ENCODE measurements at regions not wholly inside any gene's neighbourhood (a gene's known extent, or its start where the extent isn't known, plus 50 kb on each side); places are given as distances from the start of the nearest gene placed in this dataset.
A peak's percentile ranks its signal among the peaks of the same experiment; 100 is the strongest.

DNA sequence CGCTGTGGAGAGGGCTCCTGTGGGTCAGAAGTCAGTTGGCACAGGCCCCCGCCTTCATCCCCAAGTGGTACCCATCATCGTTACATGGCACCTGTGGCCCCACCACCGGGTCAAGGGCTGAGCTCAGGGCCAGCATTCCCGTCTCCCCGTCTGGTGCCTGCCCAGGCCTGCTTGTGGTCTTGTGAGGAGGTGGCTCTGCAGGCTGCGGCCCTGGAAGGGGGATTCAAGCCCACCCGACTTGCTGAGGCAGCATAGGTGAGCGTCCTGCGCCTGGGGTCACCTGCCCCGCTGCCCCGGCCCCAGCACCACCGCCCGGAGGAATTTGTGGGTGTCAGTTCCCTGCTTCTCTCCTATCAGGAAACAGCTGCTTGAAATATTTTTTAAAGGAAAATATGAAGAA, 53.0 kb upstream of the EN2 start:
- Mint-ChIP-seq H3K27me3 (ENCODE audit: unreplicated experiment) (peaks cover 89% of the 10 kb centered on the region), H3K27ac (ENCODE audit: unreplicated experiment) (no peak overlapping the region), H3K4me3 (ENCODE audit: low read depth, unreplicated experiment) (no peak overlapping the region), H3K4me1 (ENCODE audit: low read depth, unreplicated experiment) (peaks cover 8% of the 10 kb centered on the region), H3K36me3 (ENCODE audit: insufficient read depth, unreplicated experiment) (no peaks in the 10 kb centered on the region), H3K9me3 (ENCODE audit: low read depth, unreplicated experiment) (no peaks in the 10 kb centered on the region)
- DNase-seq: no peak
- BruUV-seq (replicated peaks): no TSS peak
- intact Hi-C loops (cut with micrococcal nuclease; ENCODE audit: unreplicated experiment): no loop called here
- TF ChIP-seq, protein P1, sequence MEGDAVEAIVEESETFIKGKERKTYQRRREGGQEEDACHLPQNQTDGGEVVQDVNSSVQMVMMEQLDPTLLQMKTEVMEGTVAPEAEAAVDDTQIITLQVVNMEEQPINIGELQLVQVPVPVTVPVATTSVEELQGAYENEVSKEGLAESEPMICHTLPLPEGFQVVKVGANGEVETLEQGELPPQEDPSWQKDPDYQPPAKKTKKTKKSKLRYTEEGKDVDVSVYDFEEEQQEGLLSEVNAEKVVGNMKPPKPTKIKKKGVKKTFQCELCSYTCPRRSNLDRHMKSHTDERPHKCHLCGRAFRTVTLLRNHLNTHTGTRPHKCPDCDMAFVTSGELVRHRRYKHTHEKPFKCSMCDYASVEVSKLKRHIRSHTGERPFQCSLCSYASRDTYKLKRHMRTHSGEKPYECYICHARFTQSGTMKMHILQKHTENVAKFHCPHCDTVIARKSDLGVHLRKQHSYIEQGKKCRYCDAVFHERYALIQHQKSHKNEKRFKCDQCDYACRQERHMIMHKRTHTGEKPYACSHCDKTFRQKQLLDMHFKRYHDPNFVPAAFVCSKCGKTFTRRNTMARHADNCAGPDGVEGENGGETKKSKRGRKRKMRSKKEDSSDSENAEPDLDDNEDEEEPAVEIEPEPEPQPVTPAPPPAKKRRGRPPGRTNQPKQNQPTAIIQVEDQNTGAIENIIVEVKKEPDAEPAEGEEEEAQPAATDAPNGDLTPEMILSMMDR (IDR thresholded peaks at IDR 0.05; ENCODE audit: unreplicated experiment): no peak
- CTCF ChIA-PET: no interaction called here

DNA sequence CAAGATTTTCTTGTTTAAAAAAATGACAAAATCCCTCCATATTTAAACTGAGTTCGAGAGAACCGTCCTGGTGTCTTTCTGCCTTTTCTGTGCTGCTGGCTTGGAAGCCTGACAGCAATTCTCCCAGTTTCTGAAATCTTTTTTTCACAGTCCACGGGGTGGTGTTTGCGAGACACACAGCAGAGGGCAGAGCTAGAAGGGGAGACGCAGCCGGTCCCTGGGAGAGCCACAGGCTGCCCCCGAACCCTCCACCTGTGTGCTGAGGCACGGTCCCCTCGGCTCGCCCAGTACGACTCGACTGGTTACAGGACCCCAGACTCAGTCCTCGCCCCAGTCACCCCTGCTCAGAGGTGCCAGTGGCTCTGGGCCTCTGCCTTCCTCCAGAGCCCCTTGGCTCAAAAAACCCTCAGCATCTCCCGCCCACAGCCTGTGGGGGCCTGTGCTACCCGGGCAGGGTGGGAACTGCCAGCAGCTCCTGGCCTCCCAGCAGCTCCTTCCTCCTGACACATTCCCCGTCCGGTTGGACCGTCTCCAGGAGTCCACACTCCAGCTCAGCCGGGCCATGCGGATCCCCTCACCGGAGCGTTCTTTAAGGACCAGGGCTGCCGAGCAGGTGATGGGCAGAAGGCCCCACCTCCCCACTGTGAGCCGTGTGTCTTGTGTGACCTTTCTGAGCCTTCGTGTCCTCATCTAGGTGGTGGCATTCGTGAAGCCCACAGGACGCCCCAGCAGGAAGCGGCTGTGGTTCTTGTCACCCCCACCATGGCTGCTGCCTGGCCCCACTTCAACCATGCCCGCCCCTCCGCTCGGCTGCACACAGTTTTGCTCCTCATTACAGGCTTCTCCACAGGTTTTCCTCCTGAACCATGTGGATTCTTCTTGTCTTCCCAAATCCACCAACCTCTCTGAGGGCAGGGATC, 52.3 kb upstream of the EN2 start:
- no TSS peak for BruUV-seq (replicated peaks)
- TF ChIP-seq, protein P1 (IDR thresholded peaks at IDR 0.05; ENCODE audit: unreplicated experiment): no peak
- Mint-ChIP-seq H3K4me1 (ENCODE audit: low read depth, unreplicated experiment) (peaks cover 8% of the 10 kb centered on the region), H3K9me3 (ENCODE audit: low read depth, unreplicated experiment) (no peaks in the 10 kb centered on the region), H3K4me3 (ENCODE audit: low read depth, unreplicated experiment) (no peak overlapping the region), H3K27me3 (ENCODE audit: unreplicated experiment) (peaks cover 89% of the 10 kb centered on the region), H3K36me3 (ENCODE audit: insufficient read depth, unreplicated experiment) (no peaks in the 10 kb centered on the region), H3K27ac (ENCODE audit: unreplicated experiment) (no peak overlapping the region)
- intact Hi-C loops (cut with micrococcal nuclease; ENCODE audit: unreplicated experiment): no loop called here
- CTCF ChIA-PET: no interaction called here
- peak; percentile 21 for DNase-seq

DNA sequence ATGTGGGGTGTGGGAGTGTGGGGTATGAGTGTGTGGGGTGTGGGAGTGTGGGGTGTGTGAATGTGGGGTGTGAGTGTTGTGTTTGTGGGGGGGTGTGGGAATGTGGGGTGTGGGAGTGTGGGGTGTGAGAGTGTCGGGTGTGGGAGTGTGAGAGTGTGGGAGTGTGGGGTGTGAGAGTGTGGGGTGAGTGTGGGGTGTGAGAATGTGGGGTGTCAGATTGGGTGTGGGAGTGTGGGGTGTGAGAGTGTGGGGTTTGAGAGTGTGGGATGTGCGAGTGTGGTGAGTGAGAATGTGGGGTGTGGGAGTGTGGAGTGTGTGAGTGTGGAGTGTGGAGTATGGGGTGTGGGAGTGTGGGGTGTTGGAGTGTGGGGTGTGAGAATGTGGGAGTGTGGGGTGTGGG, 50.1 kb upstream of the EN2 start:
- H3K9me3 Mint-ChIP-seq (ENCODE audit: low read depth, unreplicated experiment): no peaks in the 10 kb centered on the region
- DNase-seq: no peak
- H3K4me1 Mint-ChIP-seq (ENCODE audit: low read depth, unreplicated experiment): peaks cover 8% of the 10 kb centered on the region
- no peak overlapping the region for H3K27ac Mint-ChIP-seq (ENCODE audit: unreplicated experiment)
- no peak overlapping the region for H3K4me3 Mint-ChIP-seq (ENCODE audit: low read depth, unreplicated experiment)
- intact Hi-C loops (cut with micrococcal nuclease; ENCODE audit: unreplicated experiment): no loop called here
- peaks cover 89% of the 10 kb centered on the region for H3K27me3 Mint-ChIP-seq (ENCODE audit: unreplicated experiment)
- CTCF ChIA-PET: no interaction called here
- no TSS peak for BruUV-seq (replicated peaks)
- no peaks in the 10 kb centered on the region for H3K36me3 Mint-ChIP-seq (ENCODE audit: insufficient read depth, unreplicated experiment)
- TF ChIP-seq, protein P1 (IDR thresholded peaks at IDR 0.05; ENCODE audit: unreplicated experiment): no peak

All from Calu3 (cell line).